ENCODE measurements at regions not wholly inside any gene's neighbourhood (a gene's known extent, or its start where the extent isn't known, plus 50 kb on each side); places are given as distances from the start of the nearest gene placed in this dataset.
"Not testable (repeated sequence)": the region's sequence is repeated elsewhere in the genome, so short reads cannot be mapped to it uniquely, and the experiment has no call there.

DNA sequence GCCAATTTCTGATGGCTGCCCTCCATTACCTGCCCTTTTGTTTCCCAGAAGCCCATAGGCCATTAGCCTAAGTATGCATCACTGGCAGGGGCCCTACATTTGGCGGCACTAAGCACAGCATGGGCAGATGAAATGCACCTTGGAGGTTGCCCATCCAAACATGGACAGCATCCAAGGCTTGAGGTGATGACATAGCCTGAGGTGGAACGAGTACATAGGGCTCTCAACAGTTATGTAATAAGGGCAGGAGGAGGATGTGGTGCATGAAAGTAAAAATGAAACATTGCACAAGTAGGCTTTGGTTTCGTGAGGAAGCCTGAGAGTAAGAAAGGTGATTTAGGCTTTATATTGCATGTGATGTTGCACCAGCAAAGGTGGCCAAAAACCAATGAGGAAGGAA lies 148.1 kb downstream of the FAM76B start:
- DNase-seq = no peak

- no peak for DNase-seq
Observed at GRCh38 chr11:95638501-95638900, 151.1 kb downstream of the FAM76B start.

DNA sequence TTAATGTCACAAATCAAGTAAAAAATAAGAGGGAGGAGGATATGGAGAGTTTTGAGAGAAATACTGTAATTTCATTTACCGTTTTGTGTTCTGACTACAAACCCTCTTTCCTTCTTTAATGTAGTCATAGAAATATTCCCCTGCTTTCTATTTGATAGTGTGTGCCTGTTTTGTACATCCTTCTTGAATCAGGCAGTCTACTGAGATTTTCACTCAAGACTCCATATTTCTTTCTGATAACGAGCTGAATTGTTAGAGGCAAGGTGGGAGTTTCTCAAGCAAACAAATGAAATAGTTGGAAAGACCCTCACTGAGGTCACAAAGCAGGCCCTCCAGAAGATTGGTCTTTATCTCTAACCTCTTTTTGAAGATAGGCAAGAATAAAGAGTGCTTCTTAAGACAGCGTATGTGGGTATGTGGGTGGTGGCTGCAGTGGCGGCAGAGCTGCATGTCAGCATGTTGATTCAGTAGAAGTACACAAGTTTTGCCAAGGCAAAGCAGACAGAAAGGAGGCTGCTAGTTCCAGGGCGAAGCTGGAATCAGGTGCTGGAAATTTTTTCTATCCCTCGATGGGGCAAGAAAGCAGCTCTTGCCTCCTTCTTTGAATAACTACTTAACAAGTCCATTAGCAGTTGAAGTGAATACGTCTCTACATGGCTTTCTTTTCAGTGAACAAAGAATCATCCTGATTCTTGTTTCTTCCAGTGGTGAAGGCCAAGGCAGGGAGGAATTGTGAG lies 164.2 kb downstream of the FAM76B start:
- DNase-seq = no peak

DNA sequence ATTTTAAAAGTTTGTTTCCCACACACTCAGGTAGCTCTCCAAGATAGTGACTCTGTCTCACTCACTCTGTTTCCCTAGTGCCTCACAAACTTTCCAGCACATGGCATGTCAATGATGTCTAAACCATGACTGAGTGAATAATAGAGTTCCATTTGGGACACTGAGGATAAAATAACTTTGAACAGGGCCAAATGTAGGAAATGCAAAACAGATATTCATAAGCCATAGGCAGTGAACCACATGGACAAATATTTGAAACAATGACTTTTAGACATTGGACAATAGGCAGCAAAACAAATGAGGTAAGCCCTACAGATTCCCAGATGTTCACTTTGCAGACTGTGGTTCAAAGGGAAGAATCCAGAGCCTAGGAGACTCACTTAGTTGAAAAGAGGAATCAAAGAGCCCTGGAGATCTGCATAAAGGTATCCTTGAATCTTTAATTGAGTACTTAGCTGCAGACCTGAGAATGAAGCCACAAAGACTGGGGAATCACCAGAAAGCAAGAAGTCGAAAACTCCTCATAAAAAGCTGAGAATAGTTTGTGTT lies 173.3 kb downstream of the FAM76B start:
- DNase-seq = no peak

DNA sequence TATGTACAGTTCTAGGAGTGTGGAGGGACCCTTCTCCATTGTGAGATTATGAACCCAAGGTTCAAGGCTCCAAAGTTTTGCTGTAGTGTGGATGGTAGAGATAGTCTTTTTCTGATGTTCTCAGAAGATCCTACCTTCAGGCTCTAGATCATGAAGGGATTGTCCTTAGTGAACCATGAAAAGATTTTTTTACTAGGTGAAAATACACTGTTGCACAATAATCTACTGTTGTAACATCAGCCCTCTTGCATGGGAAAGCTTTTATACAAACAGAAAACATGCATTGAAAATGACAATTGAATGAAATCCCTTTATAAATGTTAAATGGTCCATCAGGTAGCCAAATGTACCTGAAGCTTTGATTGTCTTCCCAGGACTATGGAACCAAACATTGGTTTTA lies 177.8 kb downstream of the FAM76B start:
- no peak for DNase-seq

- not testable (repeated sequence) for DNase-seq
Observed at GRCh38 chr11:95610185-95610584, 179.4 kb downstream of the FAM76B start.

DNA sequence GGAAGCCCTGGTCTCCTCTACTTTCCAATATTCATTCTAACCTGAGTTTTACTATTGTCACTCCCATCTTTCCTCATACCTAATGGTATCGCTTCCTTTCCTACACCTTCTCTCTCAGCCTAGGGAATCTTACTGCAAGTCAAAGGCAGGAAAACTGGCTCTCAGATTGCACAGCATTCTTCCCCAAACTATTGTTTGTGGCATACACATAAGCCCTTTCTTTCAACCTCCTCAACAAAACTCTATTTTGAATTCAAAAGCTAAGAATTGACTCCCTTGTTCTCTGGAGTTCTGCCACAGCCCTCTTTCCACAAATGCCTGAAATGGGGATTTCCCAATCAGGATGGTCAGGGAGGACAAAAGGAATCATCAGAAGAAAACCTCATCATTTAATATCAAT lies 181.5 kb downstream of the FAM76B start:
- no peak for DNase-seq

GRCh38 chr11:95606824-95607223 lies 182.8 kb downstream of the FAM76B start:
- no peak for DNase-seq

GRCh38 chr11:95605271-95605940 lies 184.2 kb downstream of the FAM76B start:
- no peak for DNase-seq

- no peak for DNase-seq
Observed at GRCh38 chr11:95599959-95600586, 189.5 kb downstream of the FAM76B start.

DNA sequence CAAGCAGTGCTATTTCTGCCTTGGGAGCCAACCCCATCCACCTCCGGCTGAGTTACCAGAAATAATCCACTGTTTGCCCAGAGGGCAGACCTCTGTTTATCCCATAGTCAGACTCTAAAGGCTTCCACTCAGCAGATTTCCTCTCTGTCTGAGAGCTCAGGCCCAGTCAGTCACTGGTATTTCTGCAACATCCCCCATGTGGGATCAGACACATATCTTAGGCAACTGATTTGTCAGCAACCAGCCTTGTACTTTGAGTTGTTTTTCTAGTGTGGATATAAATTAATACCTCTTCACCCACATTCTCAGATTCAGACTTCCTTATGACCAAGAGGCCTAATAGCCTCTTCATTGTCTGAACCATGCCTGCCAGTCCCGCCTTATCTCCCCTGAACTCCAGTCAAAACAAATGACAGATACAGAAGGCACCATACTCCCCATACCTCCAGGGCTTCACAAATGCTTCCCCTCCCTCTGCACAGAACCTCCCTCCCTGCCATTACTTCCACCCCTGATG lies 193.6 kb downstream of the FAM76B start:
- peak; percentile 74 for DNase-seq

GRCh38 chr11:95595541-95595940 lies 194.0 kb downstream of the FAM76B start:
- DNase-seq = peak; percentile 34

GRCh38 chr11:95593111-95593510 lies 196.5 kb downstream of the FAM76B start:
- peak; percentile 27 for DNase-seq

- peak; percentile 71 for DNase-seq
Observed at GRCh38 chr11:95592471-95592870, 197.1 kb downstream of the FAM76B start.

DNA sequence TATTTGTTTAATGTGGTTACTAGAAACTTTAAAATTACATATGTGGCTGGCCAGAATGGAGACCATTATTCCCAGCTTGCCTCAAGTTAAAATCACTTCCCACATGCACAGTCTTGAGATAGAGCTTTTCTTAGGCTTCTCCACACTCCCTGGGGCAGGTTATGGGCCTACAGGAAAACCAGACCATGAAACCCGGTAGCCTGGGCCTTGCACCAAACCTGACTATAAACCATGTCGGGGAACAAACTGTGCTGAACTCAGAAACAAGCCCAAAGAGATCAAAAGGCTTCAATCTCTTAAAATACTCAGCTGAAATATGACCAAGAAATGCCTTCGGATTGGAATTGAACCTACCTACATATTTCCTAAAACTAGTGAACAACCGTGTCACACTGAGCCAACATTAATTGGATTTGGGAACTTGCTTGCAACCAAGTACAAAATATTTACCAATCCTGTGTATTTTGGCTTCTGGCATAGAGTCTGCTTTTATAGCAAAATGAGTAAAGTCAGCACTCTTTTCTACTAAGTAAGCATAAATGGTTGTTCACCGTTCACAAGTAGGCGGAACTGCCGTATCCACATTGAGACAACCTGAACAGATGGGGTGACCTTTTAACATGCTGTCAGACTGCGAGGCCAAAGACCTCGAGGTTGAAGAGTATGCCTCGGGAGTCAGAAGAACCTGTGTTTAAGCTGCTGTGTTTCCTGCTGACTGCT lies 199.5 kb downstream of the FAM76B start:
- DNase-seq = no peak

DNA sequence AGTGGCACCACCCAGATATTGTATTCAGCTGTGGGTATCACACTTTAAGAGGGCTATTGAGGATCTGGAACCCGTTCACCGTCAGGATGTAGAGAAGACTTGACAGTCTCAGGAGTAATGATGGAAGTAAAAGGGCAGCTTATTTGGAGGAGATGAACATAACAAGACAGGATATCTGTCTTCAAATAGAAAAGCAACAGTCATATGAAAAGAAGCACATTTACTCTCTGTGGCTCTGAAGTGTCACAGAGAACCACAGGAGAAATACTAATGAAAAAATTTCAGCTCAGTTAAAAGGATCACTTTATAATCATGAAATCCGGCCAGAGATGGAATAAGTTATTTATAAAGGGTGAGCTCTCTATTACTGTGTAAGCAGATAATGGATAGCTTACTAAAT lies 200.8 kb downstream of the FAM76B start:
- DNase-seq = no peak

DNA sequence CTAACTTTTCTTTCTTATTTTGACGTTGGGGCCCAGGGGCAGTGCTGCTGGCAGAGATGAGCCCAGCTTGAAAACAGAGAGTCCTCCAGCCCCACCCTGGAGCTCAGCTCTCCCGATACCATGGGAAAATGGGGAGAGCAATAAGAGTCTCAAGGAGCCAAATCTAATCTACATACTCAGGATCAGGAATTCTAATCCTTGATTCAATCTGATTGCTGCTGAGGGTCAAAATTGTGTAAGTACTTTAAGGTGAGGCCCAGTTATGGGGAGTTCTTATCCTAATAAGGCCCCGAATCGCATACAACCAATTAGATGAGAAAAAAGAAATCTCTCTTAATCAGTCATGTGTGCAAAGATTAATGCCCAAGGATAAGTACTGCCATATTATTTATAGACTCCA lies 202.9 kb downstream of the FAM76B start:
- no peak for DNase-seq

DNA sequence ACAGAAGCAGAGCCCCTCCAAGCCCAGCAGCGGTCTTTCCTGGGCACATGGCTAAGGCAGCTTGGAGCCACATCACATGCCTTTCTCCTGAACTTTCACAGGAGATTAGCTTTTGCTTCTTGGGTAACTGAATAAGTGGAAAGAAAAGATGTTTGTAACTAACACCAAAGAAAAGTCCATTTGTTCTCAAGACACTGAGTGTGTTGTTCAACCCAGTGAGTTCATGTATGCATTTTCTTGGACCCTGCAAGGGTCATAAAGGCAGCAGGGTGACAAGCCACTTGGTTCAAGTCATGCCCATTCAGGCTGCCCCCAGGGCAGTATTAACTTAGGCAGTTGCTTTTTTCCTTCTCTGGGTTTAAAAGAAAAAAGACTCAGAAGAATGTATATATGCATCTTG lies 203.4 kb downstream of the FAM76B start:
- DNase-seq = no peak

DNA sequence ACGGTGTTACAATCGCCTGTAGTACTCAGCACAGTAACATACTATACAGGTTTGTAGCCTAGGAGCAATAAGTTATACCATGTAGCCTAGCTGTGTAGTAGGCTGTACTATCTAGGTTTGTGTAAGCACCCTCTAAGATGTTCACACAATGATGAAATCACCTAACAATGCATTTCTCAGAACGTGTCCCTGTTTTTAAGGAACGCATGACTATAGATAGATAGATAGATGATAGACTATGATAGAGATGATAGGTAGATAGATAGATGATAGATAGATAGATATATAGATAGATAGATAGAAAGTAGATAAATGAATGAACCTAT lies 203.9 kb downstream of the FAM76B start:
- DNase-seq = no peak

DNA sequence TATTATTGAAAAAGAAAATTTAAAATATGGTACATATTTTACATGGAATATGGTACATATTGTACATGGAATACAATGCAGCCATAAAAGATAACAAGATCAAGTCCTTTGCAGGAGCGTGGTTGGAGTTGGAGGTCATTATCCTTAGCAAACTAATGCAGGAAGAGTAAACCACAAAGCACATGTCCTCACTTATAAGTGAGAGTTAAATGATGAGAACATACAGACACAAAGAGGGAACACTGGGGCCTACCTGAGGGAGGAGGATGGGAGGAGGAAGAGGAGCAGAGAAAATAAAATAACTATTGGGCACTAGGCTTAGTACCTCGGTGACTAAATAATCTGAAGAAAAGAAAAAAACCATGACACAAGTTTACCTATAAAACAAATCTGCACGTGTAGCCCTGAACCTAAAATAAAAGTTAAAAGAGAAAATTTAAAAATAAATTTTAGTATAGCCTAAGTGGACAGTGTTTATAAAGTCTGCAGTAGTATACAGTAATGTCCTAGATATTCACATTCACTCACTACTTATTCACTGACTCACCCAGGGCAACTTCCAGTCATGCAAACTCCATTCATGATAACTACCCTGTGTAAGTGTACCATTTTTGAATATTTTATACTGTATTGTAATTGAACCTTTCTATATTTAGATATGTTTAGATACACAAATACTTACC lies 204.4 kb downstream of the FAM76B start:
- peak; percentile 82 for DNase-seq

DNA sequence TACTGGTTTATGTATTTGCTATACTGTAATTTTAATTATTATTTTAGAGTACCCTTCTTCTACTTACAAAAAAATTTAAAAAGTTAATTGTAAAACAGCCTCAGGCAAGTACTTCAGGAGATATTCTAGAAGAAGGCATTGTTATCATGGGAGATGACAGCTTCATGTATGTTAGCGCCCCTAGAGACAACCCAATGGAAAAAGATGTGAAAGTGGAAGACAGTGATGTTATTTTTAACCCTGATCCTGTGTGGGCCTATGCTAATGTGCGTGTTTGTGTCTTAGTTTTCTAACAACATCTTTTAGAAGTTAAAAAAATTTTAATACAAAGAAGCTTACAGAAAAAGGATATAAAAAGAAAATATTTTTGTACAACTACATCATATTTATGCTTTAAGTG lies 205.0 kb downstream of the FAM76B start:
- DNase-seq = no peak

DNA sequence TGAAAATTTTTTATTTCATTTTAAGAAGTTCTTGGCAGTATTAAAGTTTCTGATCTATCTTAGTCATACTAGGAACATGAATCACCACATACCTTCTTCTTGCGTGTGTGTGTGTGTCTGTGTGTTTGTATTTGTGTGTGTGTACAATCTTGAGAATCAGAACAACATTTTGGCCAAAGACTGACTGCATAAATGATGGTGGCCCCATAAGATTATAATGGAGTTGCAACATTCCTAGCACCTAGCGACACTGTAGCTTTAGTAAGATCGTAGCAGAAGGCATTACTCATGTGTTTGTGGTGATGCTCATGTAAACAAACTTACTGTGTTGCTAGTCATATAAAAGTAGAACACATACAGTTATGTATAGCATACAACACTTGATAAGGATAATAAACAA lies 205.4 kb downstream of the FAM76B start:
- peak; percentile 46 for DNase-seq

Measured in fibroblast of skin of scalp (primary cell).